Progenitor cell of endocrine pancreas (in vitro differentiated cells): ENCODE measurements at regions not wholly inside any gene's neighbourhood (a gene's known extent, or its start where the extent isn't known, plus 50 kb on each side); places are given as distances from the start of the nearest gene placed in this dataset.
"Not testable (repeated sequence)": the region's sequence is repeated elsewhere in the genome, so short reads cannot be mapped to it uniquely, and the experiment has no call there.

Source experiments
- DNase-seq: peaks from one replicate; pipeline ENCODE4 v3.0.0; 2021; ENCODE audit warnings: low spot score; ENCODE audit not compliant: unreplicated experiment
- H3K27ac Mint-ChIP-seq: 2 replicates; pipeline ENCODE4 v1.8.0; 2021; ENCODE audit warnings: mild to moderate bottlenecking, moderate library complexity, mixed read lengths
- H3K27me3 Mint-ChIP-seq: 2 replicates; pipeline ENCODE4 v1.8.0; 2021; ENCODE audit warnings: mixed read lengths
- H3K36me3 Mint-ChIP-seq: 2 replicates; pipeline ENCODE4 v1.8.0; 2022; ENCODE audit warnings: mixed read lengths; ENCODE audit not compliant: insufficient read depth
- H3K4me1 Mint-ChIP-seq: 2 replicates; pipeline ENCODE4 v1.8.0; 2021; ENCODE audit warnings: low read depth, mixed read lengths
- H3K4me3 Mint-ChIP-seq: 2 replicates; pipeline ENCODE4 v1.8.0; 2021; ENCODE audit warnings: low read depth, mild to moderate bottlenecking, moderate library complexity, mixed read lengths
- H3K9me3 Mint-ChIP-seq: 2 replicates; pipeline ENCODE4 v1.8.0; 2021; ENCODE audit warnings: low read depth, mixed read lengths
- CTCF ChIP-seq: fragments of 200-600 bp; sonication (generic); IDR thresholded peaks from one replicate; pipeline ENCODE4 v1.5.0; 2021; ENCODE audit warnings: antibody characterized with exemption, mild to moderate bottlenecking; ENCODE audit not compliant: unreplicated experiment

DNA sequence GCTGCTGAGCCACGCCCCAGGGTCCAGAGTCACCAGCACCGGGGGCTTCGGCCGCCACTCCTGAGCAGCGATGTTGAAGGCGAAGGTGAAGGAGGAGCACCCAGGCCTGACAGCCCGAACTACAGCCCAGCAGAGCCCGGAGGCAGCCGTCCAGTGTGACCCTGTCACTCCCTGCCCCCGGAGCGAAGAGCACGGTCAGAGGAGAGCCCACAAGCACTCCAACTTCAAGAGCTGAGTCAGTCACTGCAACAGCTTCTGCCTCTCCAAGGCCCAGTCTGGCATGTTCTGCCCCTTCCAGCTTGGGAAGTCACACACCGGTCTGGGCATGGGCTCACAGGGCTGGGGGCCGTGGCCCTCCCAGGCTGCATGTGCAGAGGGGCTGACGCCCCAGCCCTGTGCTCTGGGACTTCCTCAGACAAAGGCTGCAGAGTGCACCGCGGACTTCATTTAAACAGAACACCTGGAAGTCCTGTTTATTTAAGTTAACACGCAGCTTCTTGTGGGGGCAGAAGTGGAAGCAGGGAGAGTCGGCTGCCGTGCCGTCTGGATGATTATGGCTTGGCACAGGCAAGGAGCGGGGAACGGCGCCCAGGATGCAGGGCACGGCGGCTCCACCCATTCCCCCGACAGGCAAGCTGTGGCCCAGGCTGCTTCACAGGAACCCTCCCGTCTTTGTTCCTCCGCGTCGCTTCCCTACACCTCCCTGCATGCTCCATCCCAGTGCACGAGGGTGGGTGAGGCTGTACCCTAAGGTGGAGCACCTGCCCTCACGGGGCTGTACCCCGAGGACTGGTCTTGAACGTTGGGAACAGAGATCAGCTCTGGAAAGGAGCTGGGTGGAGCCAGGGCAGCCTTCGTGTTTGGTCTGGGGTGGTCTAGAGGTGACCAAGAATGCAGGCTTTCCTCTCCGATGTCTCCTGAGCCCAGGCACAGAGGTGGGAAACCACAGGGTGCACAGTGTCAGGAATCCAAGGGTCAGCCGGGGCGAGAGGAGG lies 68.9 kb upstream of the METRNL start:
- H3K4me3 Mint-ChIP-seq: no peak overlapping the region
- peaks cover 9% of the 10 kb centered on the region for H3K36me3 Mint-ChIP-seq
- DNase-seq: no peak
- H3K27me3 Mint-ChIP-seq: no peaks in the 10 kb centered on the region
- H3K27ac Mint-ChIP-seq: no peak overlapping the region
- H3K9me3 Mint-ChIP-seq: no peaks in the 10 kb centered on the region
- TF ChIP-seq CTCF: no peak
- peaks cover 10% of the 10 kb centered on the region for H3K4me1 Mint-ChIP-seq

DNA sequence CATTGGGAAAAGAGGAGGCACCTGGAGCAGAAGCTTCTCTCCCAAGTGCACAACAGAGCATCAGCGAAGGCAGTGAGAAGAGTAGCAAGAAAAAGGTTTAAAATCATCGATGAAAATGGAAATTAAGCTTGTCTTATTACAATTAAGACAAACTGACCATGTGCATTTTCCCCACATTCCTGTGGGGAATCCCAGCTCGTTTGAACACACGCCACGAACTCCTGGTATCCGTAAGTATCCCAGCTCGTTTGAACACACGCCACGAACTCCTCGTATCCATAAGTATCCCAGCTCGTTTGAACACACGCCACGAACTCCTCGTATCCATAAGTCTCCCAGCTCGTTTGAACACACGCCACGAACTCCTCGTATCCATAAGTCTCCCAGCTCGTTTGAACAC lies 67.7 kb upstream of the METRNL start:
- not testable (repeated sequence) for H3K27me3 Mint-ChIP-seq, H3K9me3 Mint-ChIP-seq, DNase-seq, H3K27ac Mint-ChIP-seq, H3K36me3 Mint-ChIP-seq, H3K4me1 Mint-ChIP-seq, H3K4me3 Mint-ChIP-seq

DNA sequence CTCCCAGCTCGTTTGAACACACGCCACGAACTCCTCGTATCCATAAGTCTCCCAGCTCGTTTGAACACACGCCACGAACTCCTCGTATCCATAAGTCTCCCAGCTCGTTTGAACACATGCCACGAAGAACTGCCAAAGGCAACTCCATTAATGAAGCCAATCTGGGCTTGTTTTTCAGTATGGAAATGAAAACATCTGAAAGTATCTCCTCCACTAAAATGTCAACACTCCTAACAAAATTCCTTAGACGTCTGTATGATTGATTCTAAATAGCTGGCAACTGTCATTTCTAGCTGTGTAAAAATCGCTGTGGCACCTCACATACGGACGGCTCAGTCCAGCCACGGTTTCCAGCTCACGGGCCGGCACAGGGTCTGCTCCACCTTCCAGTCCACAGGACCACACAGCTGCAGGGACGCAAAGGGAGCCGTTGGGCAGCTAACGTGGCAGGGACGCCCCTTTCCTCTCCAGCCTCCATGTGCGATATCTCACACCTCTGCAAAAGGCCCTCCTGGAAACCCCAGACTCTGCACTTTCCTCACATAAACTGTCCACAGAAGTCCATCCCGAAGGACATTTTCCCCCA lies 67.1 kb upstream of the METRNL start:
- no peak overlapping the region for H3K27ac Mint-ChIP-seq
- no peak for DNase-seq
- H3K9me3 Mint-ChIP-seq: no peaks in the 10 kb centered on the region
- TF ChIP-seq CTCF: no peak
- peaks cover 8% of the 10 kb centered on the region for H3K36me3 Mint-ChIP-seq
- H3K27me3 Mint-ChIP-seq: no peaks in the 10 kb centered on the region
- H3K4me3 Mint-ChIP-seq: no peak overlapping the region
- H3K4me1 Mint-ChIP-seq: peaks cover 10% of the 10 kb centered on the region

GRCh38 chr17:83012868-83013778 lies 66.3 kb upstream of the METRNL start:
- H3K4me3 Mint-ChIP-seq: no peak overlapping the region
- H3K27ac Mint-ChIP-seq: no peak overlapping the region
- no peaks in the 10 kb centered on the region for H3K27me3 Mint-ChIP-seq
- TF ChIP-seq CTCF: no peak
- H3K36me3 Mint-ChIP-seq: peaks cover 8% of the 10 kb centered on the region
- DNase-seq: no peak
- peaks cover 10% of the 10 kb centered on the region for H3K4me1 Mint-ChIP-seq
- no peaks in the 10 kb centered on the region for H3K9me3 Mint-ChIP-seq

GRCh38 chr17:83013779-83014117 lies 65.7 kb upstream of the METRNL start:
- Mint-ChIP-seq H3K36me3 (peaks cover 8% of the 10 kb centered on the region), H3K4me1 (peaks cover 10% of the 10 kb centered on the region), H3K4me3 (no peak overlapping the region), H3K27me3 (no peaks in the 10 kb centered on the region), H3K27ac (no peak overlapping the region), H3K9me3 (no peaks in the 10 kb centered on the region)
- TF ChIP-seq CTCF: no peak
- no peak for DNase-seq
